ENCODE measurements at regions not wholly inside any gene's neighbourhood (a gene's known extent, or its start where the extent isn't known, plus 50 kb on each side); places are given as distances from the start of the nearest gene placed in this dataset.

DNA sequence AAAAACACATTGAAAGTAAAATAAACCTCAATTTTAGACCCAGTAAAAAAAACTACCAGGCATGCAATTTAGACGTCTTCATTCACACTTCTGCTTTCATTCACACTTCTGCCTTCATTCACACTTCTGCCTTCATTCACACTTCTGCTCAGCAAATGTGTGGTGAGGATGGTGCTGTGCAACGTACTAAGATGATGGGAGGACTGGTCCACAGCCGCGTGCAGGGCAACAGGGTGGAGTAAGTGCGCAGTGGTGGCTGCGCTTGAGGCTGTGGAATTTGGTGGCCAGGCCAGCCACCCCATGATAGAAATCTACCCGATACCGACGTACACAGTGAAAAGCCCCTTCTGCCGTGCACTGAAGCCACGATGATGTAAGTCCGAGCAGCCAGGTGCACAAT is 114.3 kb upstream of the CD93 start (continued):
- 0 out of 2 replicates have a peak, but pooled peaks have one; percentile 30 for TF ChIP-seq DPF2 (IDR thresholded peaks at IDR 0.05)

DNA sequence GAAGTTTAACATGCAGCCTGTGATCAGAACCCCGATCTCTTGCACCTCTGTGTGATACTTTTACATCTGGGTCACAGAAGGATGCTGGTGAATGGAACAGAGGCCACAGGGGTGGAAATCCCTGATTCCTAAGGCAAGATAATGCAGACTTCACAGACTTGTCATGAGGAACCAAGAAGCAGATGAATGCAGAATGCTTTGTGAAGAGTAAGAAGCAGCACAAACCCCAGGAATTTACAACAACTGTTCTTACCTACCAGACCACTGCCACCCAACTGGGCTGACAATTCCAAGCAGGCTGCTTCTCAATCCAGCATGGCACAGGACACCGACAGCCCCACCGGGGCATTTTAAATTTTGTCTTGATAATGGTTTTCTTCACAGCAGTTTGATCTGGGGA is 113.2 kb upstream of the CD93 start:
- ATAC-seq (no peak), FAIRE-seq (no peak), DNase-seq (ENCODE audit: low read depth, low spot score) (no peak)
- WGBS (ENCODE audit: insufficient coverage, insufficient replicate concordance, low lambda C conversion rate, missing lambda C conversion rate) = 36% methylated on average over 3 of the region's 3 CpGs
- POLR2A ChIA-PET = no interaction called here
- no TSS peak for BruUV-seq (replicated peaks)
- in situ Hi-C loops (cut with MboI) = no loop called here
- RAD21 ChIA-PET (ENCODE audit: unreplicated experiment) = interaction anchor here (0.8 to 3.1 kb wide), 8 partner anchors 34 to 509 kb away, joined by 3 to 30 read pairs (median 4); partner anchors contain the start of gene THBD
- Histone ChIP-seq H4K20me1 (ENCODE audit: control insufficient read depth, insufficient read depth) (no peaks in the 10 kb centered on the region), H3K79me2 (ENCODE audit: control insufficient read depth, insufficient read depth, low read length) (no peaks in the 10 kb centered on the region), H3K27me3 (replicated peaks in 1 of 2; ENCODE audit: control insufficient read depth in 2 of 2, insufficient read depth in 2 of 2, low read length in 1 of 2) (peaks cover 0 to 4% of the 10 kb centered on the region in 2 experiments; a peak in 1 of 4 replicates), H3K9ac (ENCODE audit: control insufficient read depth, insufficient read depth, low read length) (no peak overlapping the region), H3K9me3 (replicated peaks; ENCODE audit: control insufficient read depth, insufficient read depth, low read length) (no peaks in the 10 kb centered on the region; the same call in 2 of the 3 replicates), H3K4me1 (ENCODE audit: control insufficient read depth, insufficient read depth, low read length) (peaks cover 4% of the 10 kb centered on the region; the same call in 1 of the 2 replicates), H2AFZ (ENCODE audit: control insufficient read depth, low read depth, low read length) (no peak overlapping the region), H3K27ac (ENCODE audit: control insufficient read depth, insufficient read depth) (no peak overlapping the region), H3K36me3 (ENCODE audit: control insufficient read depth in 2 of 2, insufficient read depth in 2 of 2, low read length in 1 of 2) (no peaks in the 10 kb centered on the region), H3K4me2 (ENCODE audit: control insufficient read depth, insufficient read depth) (no peak overlapping the region), H3K4me3 (no peak overlapping the region)
- no peak for TF ChIP-seq EZH2 (IDR thresholded peaks at IDR 0.05; ENCODE audit: borderline replicate concordance, control insufficient read depth, low read depth, low read length)
- TF ChIP-seq, protein P1, sequence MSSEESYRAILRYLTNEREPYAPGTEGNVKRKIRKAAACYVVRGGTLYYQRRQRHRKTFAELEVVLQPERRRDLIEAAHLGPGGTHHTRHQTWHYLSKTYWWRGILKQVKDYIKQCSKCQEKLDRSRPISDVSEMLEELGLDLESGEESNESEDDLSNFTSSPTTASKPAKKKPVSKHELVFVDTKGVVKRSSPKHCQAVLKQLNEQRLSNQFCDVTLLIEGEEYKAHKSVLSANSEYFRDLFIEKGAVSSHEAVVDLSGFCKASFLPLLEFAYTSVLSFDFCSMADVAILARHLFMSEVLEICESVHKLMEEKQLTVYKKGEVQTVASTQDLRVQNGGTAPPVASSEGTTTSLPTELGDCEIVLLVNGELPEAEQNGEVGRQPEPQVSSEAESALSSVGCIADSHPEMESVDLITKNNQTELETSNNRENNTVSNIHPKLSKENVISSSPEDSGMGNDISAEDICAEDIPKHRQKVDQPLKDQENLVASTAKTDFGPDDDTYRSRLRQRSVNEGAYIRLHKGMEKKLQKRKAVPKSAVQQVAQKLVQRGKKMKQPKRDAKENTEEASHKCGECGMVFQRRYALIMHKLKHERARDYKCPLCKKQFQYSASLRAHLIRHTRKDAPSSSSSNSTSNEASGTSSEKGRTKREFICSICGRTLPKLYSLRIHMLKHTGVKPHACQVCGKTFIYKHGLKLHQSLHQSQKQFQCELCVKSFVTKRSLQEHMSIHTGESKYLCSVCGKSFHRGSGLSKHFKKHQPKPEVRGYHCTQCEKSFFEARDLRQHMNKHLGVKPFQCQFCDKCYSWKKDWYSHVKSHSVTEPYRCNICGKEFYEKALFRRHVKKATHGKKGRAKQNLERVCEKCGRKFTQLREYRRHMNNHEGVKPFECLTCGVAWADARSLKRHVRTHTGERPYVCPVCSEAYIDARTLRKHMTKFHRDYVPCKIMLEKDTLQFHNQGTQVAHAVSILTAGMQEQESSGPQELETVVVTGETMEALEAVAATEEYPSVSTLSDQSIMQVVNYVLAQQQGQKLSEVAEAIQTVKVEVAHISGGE (CRISPR knock-in tag; IDR thresholded peaks at IDR 0.05) = no peak
- intact Hi-C loops (cut with micrococcal nuclease; ENCODE audit: unreplicated experiment) = no loop called here
- CTCF ChIA-PET = interaction anchor here (0.8 to 4.3 kb wide), 11 partner anchors 16 to 508 kb away, joined by 3 to 37 read pairs (median 5); no protein-coding TSS in a partner anchor
- SMC1A ChIA-PET (ENCODE audit: uncharacterized antibody, unreplicated experiment) = interaction anchor here (1.0 to 2.8 kb wide), 8 partner anchors 53 to 148 kb away, joined by 3 to 7 read pairs (median 4); no protein-coding TSS in a partner anchor

Measured in GM12878 (cell line).